Progenitor cell of endocrine pancreas (in vitro differentiated cells): ENCODE measurements at regions not wholly inside any gene's neighbourhood (a gene's known extent, or its start where the extent isn't known, plus 50 kb on each side); places are given as distances from the start of the nearest gene placed in this dataset.

Source experiments
- DNase-seq: peaks from one replicate; pipeline ENCODE4 v3.0.0; 2021; ENCODE audit warnings: low spot score; ENCODE audit not compliant: unreplicated experiment
- H3K27ac Mint-ChIP-seq: 2 replicates; pipeline ENCODE4 v1.8.0; 2021; ENCODE audit warnings: mild to moderate bottlenecking, moderate library complexity, mixed read lengths
- H3K27me3 Mint-ChIP-seq: 2 replicates; pipeline ENCODE4 v1.8.0; 2021; ENCODE audit warnings: mixed read lengths
- H3K36me3 Mint-ChIP-seq: 2 replicates; pipeline ENCODE4 v1.8.0; 2022; ENCODE audit warnings: mixed read lengths; ENCODE audit not compliant: insufficient read depth
- H3K4me1 Mint-ChIP-seq: 2 replicates; pipeline ENCODE4 v1.8.0; 2021; ENCODE audit warnings: low read depth, mixed read lengths
- H3K4me3 Mint-ChIP-seq: 2 replicates; pipeline ENCODE4 v1.8.0; 2021; ENCODE audit warnings: low read depth, mild to moderate bottlenecking, moderate library complexity, mixed read lengths
- H3K9me3 Mint-ChIP-seq: 2 replicates; pipeline ENCODE4 v1.8.0; 2021; ENCODE audit warnings: low read depth, mixed read lengths
- TF ChIP-seq, protein P1 (sequence below): fragments of 200-600 bp; sonication (generic); IDR thresholded peaks from one replicate; pipeline ENCODE4 v1.5.0; 2021; ENCODE audit warnings: antibody characterized with exemption, mild to moderate bottlenecking; ENCODE audit not compliant: unreplicated experiment

DNA sequence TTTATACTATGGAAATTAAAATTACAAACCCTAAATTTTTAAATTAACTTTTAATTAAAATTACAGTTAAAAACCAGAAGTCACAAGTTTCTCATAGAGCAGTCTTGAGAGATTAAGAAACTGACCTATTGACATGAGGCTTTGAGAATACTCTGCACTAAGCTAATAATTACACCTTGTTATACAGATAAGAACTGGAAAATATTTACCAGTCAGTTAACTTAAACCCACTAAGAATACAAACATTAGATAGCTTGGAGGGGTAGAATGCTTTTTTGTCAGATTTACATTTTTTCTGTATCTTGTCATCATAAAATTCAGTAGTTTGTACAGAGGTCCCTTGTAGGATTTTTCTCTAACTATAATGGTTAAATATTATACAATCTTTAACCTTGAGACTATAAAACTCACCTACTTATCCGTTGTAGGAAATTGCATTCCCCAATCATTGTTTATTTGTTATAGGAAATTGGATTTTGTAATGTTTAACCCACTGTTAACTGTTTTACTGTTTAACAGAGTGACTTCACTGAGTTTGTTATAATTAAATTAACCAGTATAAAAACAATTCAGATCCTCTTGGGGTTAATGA, 219.7 kb upstream of the PKDCC start:
- no peaks in the 10 kb centered on the region for H3K9me3 Mint-ChIP-seq
- peaks cover 25% of the 10 kb centered on the region for H3K4me1 Mint-ChIP-seq
- H3K27ac Mint-ChIP-seq = peak overlapping the region; percentile 74
- no peak for DNase-seq
- no peaks in the 10 kb centered on the region for H3K27me3 Mint-ChIP-seq
- TF ChIP-seq, protein P1, sequence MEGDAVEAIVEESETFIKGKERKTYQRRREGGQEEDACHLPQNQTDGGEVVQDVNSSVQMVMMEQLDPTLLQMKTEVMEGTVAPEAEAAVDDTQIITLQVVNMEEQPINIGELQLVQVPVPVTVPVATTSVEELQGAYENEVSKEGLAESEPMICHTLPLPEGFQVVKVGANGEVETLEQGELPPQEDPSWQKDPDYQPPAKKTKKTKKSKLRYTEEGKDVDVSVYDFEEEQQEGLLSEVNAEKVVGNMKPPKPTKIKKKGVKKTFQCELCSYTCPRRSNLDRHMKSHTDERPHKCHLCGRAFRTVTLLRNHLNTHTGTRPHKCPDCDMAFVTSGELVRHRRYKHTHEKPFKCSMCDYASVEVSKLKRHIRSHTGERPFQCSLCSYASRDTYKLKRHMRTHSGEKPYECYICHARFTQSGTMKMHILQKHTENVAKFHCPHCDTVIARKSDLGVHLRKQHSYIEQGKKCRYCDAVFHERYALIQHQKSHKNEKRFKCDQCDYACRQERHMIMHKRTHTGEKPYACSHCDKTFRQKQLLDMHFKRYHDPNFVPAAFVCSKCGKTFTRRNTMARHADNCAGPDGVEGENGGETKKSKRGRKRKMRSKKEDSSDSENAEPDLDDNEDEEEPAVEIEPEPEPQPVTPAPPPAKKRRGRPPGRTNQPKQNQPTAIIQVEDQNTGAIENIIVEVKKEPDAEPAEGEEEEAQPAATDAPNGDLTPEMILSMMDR = no peak
- peaks cover 4% of the 10 kb centered on the region for H3K36me3 Mint-ChIP-seq
- H3K4me3 Mint-ChIP-seq = peak overlapping the region; percentile 8

DNA sequence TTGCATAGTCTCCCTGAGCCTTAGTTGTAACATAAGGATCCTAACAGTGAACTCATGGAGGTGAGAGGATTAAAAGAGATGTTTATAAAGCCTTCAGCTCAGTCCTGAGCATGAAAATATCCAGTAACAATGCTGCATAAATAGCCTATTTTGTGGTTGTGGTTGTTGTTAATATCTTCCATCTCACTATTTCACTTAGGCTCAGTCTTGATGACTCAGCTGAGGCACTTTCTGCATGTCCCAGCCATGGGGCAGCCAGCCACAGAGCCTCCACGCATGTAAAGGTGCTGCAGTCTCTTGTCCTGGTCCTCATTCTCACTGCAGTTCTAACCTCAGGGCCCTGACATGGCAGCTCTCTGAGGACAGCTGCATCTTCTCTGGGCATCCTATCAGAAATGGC, 218.8 kb upstream of the PKDCC start:
- TF ChIP-seq, protein P1 = no peak
- Mint-ChIP-seq H3K36me3 (no peaks in the 10 kb centered on the region), H3K27ac (peak overlapping the region; percentile 81), H3K4me3 (no peak overlapping the region), H3K4me1 (peaks cover 21% of the 10 kb centered on the region), H3K9me3 (no peaks in the 10 kb centered on the region), H3K27me3 (no peaks in the 10 kb centered on the region)
- no peak for DNase-seq

DNA sequence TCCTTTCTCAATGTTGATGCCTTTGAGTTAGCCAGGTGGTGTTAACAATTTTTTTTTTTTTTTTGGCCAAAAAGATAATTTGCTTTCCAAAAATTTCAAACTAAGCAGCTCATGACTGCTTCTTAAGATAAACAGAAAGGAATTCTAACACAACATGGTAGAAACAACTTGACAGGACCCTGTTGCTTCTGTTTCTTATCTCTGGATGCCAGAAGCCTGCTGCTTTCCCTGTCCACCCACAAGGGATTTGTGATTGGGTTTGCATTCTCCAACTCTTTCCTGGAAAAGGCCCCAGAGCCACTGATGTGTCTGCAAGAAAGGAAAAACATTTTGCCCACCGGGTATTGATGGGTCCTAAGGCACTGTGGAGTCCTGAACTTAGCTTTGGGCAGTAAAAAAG, 217.2 kb upstream of the PKDCC start:
- Mint-ChIP-seq H3K4me3 (no peak overlapping the region), H3K27me3 (no peaks in the 10 kb centered on the region), H3K27ac (no peak overlapping the region), H3K4me1 (peaks cover 21% of the 10 kb centered on the region), H3K36me3 (no peaks in the 10 kb centered on the region), H3K9me3 (no peaks in the 10 kb centered on the region)
- TF ChIP-seq, protein P1 = no peak
- DNase-seq = no peak

DNA sequence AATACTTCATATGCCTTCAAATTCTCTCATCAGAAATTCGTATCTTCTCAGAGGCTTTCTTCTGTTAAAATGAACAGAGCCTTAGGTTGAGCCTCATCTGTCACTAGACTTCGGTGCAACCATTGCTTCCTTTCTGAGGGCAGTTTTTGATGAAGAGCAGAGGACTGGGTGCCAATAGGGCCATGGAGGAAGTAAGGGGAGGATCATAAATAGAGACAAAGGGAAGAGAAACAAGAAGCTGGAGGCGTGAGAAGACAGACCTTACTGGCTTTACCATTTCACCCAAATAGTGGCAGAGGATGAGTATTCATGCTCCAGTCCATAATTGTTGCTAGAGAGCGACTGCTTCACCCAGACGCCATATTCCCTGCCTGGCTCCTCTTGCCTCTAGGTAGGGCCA, 215.6 kb upstream of the PKDCC start:
- peaks cover 21% of the 10 kb centered on the region for H3K4me1 Mint-ChIP-seq
- H3K27me3 Mint-ChIP-seq = no peaks in the 10 kb centered on the region
- no peak overlapping the region for H3K27ac Mint-ChIP-seq
- H3K4me3 Mint-ChIP-seq = no peak overlapping the region
- DNase-seq = no peak
- TF ChIP-seq, protein P1 = no peak
- no peaks in the 10 kb centered on the region for H3K36me3 Mint-ChIP-seq
- H3K9me3 Mint-ChIP-seq = no peaks in the 10 kb centered on the region

DNA sequence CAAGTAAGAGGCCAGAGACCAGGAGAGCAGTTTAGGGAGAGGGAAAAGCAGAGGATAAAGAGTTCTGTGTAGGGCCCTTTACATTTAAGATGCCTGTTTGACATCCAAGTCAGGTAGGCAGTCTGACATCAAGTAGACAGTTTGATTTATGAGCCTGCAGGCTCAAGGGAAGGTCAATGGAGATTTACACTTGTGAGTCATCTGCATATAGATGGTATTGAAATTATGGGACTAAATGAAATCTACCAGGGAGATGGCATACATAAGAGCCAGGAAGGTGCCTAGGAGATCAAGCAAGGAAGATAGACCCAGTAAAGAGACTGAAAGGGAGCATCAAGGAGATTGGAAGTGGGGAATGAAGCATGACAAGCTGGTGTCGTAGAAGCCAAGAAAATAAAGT, 212.4 kb upstream of the PKDCC start:
- no peaks in the 10 kb centered on the region for H3K36me3 Mint-ChIP-seq
- DNase-seq = no peak
- no peak overlapping the region for H3K4me3 Mint-ChIP-seq
- peaks cover 3% of the 10 kb centered on the region for H3K27me3 Mint-ChIP-seq
- H3K27ac Mint-ChIP-seq = no peak overlapping the region
- TF ChIP-seq, protein P1 = no peak
- no peaks in the 10 kb centered on the region for H3K9me3 Mint-ChIP-seq
- H3K4me1 Mint-ChIP-seq = peaks cover 1% of the 10 kb centered on the region
